ENCODE measurements at regions not wholly inside any gene's neighbourhood (a gene's known extent, or its start where the extent isn't known, plus 50 kb on each side); places are given as distances from the start of the nearest gene placed in this dataset.

DNA sequence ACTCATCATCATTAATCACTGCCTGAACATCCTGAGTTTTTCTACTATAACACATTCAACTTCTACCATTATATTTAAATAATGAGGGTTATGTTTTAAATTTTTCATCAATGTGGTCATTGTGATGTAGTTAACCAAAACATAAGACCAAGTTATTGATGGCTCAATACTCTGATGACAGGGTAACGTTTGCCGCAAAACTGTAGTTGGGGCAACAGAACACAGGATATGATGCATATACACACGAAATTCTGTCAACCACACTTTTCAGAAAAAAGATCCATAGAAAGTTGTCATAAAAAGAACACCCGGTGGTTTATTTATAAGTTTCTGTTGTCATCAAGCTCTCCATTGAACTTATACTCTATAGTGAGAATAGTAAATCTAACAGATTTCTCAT, 121.7 kb upstream of the COL11A1 start:
- H3K9me3 ChIP-seq (ENCODE audit: severe bottlenecking): no peaks in the 10 kb centered on the region
- no peaks in the 10 kb centered on the region for H3K4me1 ChIP-seq (ENCODE audit: insufficient read depth, poor library complexity, severe bottlenecking)
- H3K27me3 ChIP-seq (ENCODE audit: insufficient read depth, poor library complexity, severe bottlenecking): no peaks in the 10 kb centered on the region
- TF ChIP-seq, protein P1, sequence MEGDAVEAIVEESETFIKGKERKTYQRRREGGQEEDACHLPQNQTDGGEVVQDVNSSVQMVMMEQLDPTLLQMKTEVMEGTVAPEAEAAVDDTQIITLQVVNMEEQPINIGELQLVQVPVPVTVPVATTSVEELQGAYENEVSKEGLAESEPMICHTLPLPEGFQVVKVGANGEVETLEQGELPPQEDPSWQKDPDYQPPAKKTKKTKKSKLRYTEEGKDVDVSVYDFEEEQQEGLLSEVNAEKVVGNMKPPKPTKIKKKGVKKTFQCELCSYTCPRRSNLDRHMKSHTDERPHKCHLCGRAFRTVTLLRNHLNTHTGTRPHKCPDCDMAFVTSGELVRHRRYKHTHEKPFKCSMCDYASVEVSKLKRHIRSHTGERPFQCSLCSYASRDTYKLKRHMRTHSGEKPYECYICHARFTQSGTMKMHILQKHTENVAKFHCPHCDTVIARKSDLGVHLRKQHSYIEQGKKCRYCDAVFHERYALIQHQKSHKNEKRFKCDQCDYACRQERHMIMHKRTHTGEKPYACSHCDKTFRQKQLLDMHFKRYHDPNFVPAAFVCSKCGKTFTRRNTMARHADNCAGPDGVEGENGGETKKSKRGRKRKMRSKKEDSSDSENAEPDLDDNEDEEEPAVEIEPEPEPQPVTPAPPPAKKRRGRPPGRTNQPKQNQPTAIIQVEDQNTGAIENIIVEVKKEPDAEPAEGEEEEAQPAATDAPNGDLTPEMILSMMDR (IDR thresholded peaks at IDR 0.05; ENCODE audit: poor library complexity, severe bottlenecking): no peak
- no peak overlapping the region for H3K4me3 ChIP-seq (ENCODE audit: severe bottlenecking)
- no peaks in the 10 kb centered on the region for H3K36me3 ChIP-seq (ENCODE audit: low read depth)
- DNase-seq (ENCODE audit: low spot score): no peak
- no peak for ATAC-seq (ENCODE audit: low read depth)
- H3K27ac ChIP-seq (ENCODE audit: poor library complexity, severe bottlenecking): no peak overlapping the region

DNA sequence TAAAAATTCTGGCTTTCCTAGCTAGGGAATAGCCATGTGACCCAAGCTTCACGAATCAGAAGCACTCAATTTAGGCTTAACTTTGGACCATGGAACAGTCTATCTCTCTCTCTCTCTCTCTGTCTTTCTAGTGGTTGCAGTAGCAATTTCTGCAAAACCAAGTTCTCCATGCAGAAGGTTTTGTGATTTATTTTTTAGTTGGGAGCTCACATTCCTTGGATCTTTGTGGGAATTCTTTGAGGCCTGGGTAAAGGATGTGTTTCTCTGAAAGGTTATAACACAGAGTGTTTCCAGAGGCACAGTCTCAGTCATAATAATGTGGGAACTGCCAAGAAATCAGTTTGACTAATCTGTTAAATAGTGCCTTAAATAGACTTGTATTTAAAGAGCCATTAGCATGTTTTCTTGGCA, 112.3 kb upstream of the COL11A1 start:
- Histone ChIP-seq H3K4me1 (ENCODE audit: insufficient read depth, poor library complexity, severe bottlenecking) (no peaks in the 10 kb centered on the region), H3K36me3 (ENCODE audit: low read depth) (no peaks in the 10 kb centered on the region), H3K27ac (ENCODE audit: poor library complexity, severe bottlenecking) (no peak overlapping the region), H3K9me3 (ENCODE audit: severe bottlenecking) (no peaks in the 10 kb centered on the region), H3K4me3 (ENCODE audit: severe bottlenecking) (no peak overlapping the region), H3K27me3 (ENCODE audit: insufficient read depth, poor library complexity, severe bottlenecking) (peaks cover 4% of the 10 kb centered on the region)
- DNase-seq (ENCODE audit: low spot score): no peak
- ATAC-seq (ENCODE audit: low read depth): no peak
- TF ChIP-seq, protein P1 (IDR thresholded peaks at IDR 0.05; ENCODE audit: poor library complexity, severe bottlenecking): no peak

- Histone ChIP-seq H3K4me1 (ENCODE audit: insufficient read depth, poor library complexity, severe bottlenecking) (no peaks in the 10 kb centered on the region), H3K4me3 (ENCODE audit: severe bottlenecking) (no peak overlapping the region), H3K36me3 (ENCODE audit: low read depth) (no peaks in the 10 kb centered on the region), H3K27ac (ENCODE audit: poor library complexity, severe bottlenecking) (no peak overlapping the region), H3K9me3 (ENCODE audit: severe bottlenecking) (no peaks in the 10 kb centered on the region), H3K27me3 (ENCODE audit: insufficient read depth, poor library complexity, severe bottlenecking) (peaks cover 4% of the 10 kb centered on the region)
- ATAC-seq (ENCODE audit: low read depth) (no peak), DNase-seq (ENCODE audit: low spot score) (no peak)
- TF ChIP-seq, protein P1 (IDR thresholded peaks at IDR 0.05; ENCODE audit: poor library complexity, severe bottlenecking): no peak
Measured at GRCh38 chr1:103218821-103219220, 110.5 kb upstream of the COL11A1 start.

- no peak overlapping the region for H3K27ac ChIP-seq (ENCODE audit: poor library complexity, severe bottlenecking)
- H3K4me3 ChIP-seq (ENCODE audit: severe bottlenecking): no peak overlapping the region
- no peaks in the 10 kb centered on the region for H3K36me3 ChIP-seq (ENCODE audit: low read depth)
- DNase-seq (ENCODE audit: low spot score) (no peak), ATAC-seq (ENCODE audit: low read depth) (no peak)
- H3K4me1 ChIP-seq (ENCODE audit: insufficient read depth, poor library complexity, severe bottlenecking): no peaks in the 10 kb centered on the region
- TF ChIP-seq, protein P1 (IDR thresholded peaks at IDR 0.05; ENCODE audit: poor library complexity, severe bottlenecking): no peak
- peaks cover 4% of the 10 kb centered on the region for H3K27me3 ChIP-seq (ENCODE audit: insufficient read depth, poor library complexity, severe bottlenecking)
- H3K9me3 ChIP-seq (ENCODE audit: severe bottlenecking): no peaks in the 10 kb centered on the region
Measured at GRCh38 chr1:103218369-103218768, 110.0 kb upstream of the COL11A1 start.

GRCh38 chr1:103211073-103211472, 102.8 kb upstream of the COL11A1 start:
- Histone ChIP-seq H3K27me3 (ENCODE audit: insufficient read depth, poor library complexity, severe bottlenecking) (no peaks in the 10 kb centered on the region), H3K27ac (ENCODE audit: poor library complexity, severe bottlenecking) (no peak overlapping the region), H3K9me3 (ENCODE audit: severe bottlenecking) (no peaks in the 10 kb centered on the region), H3K36me3 (ENCODE audit: low read depth) (no peaks in the 10 kb centered on the region), H3K4me1 (ENCODE audit: insufficient read depth, poor library complexity, severe bottlenecking) (no peaks in the 10 kb centered on the region), H3K4me3 (ENCODE audit: severe bottlenecking) (no peak overlapping the region)
- no peak for ATAC-seq (ENCODE audit: low read depth)
- TF ChIP-seq, protein P1 (IDR thresholded peaks at IDR 0.05; ENCODE audit: poor library complexity, severe bottlenecking): no peak
- DNase-seq (ENCODE audit: low spot score): no peak

Measured in RWPE2 (cell line).